Stimulated activated naive B cell treated with anti-CD40 and anti-IgM and Interleukin-4, amounts not matched to agents 10 μg/mL and 1 μg/mL and 100 μg/mL, for 72 hours (primary cell): ENCODE measurements at regions not wholly inside any gene's neighbourhood (a gene's known extent, or its start where the extent isn't known, plus 50 kb on each side); places are given as distances from the start of the nearest gene placed in this dataset.

Source experiments
- ATAC-seq, 2 donors: fragments of 150-1000 bp; cut with Tn5 transposase; replicated peaks; 2 replicates each; pipeline ENCODE4 v1.10.0; 2021; ENCODE audit warnings: moderate library complexity in 1 of 2
- DNase-seq: peaks from one replicate; pipeline ENCODE4 v3.0.0; 2021
- H3K27ac Mint-ChIP-seq: one replicate; pipeline ENCODE4 v1.8.0; 2022; ENCODE audit warnings: mild to moderate bottlenecking, mixed read lengths
- H3K27me3 Mint-ChIP-seq, 2 donors: one replicate each; pipeline ENCODE4 v1.8.0; 2022; ENCODE audit warnings: mixed read lengths in 2 of 2
- H3K36me3 Mint-ChIP-seq, 2 donors: one replicate each; pipeline ENCODE4 v1.8.0; 2022; ENCODE audit warnings: mixed read lengths in 2 of 2, mild to moderate bottlenecking in 1 of 2
- H3K4me1 Mint-ChIP-seq, 2 donors: one replicate each; pipeline ENCODE4 v1.8.0; 2022; ENCODE audit warnings: mixed read lengths in 2 of 2, mild to moderate bottlenecking in 1 of 2
- H3K4me3 Mint-ChIP-seq, 2 donors: one replicate each; pipeline ENCODE4 v1.8.0; 2022; ENCODE audit warnings: mild to moderate bottlenecking in 2 of 2, mixed read lengths in 2 of 2, moderate library complexity in 1 of 2
- H3K9me3 Mint-ChIP-seq, 2 donors: one replicate each; pipeline ENCODE4 v1.8.0; 2022; ENCODE audit warnings: mixed read lengths in 2 of 2, mild to moderate bottlenecking in 1 of 2

GRCh38 chr10:3439183-3439582 is 266.6 kb upstream of the PITRM1 start:
- no peak for ATAC-seq

GRCh38 chr10:3438606-3439005 is 266.0 kb upstream of the PITRM1 start:
- Mint-ChIP-seq H3K27ac (no peak overlapping the region), H3K36me3 (no peaks in the 10 kb centered on the region), H3K4me3 (no peak overlapping the region), H3K4me1 (peaks cover 1 to 4% of the 10 kb centered on the region in 2 donors), H3K9me3 (peaks cover 3 to 5% of the 10 kb centered on the region in 2 donors), H3K27me3 (no peaks in the 10 kb centered on the region)
- DNase-seq (no peak), ATAC-seq (no peak)

More at GRCh38 chr10:3439183-3439582, 266.6 kb upstream of the PITRM1 start:
- DNase-seq, result no peak
- Mint-ChIP-seq H3K27ac (no peak overlapping the region), H3K27me3 (no peaks in the 10 kb centered on the region), H3K9me3 (peaks cover 3 to 5% of the 10 kb centered on the region in 2 donors), H3K4me3 (no peak overlapping the region), H3K4me1 (peaks cover 1 to 4% of the 10 kb centered on the region in 2 donors), H3K36me3 (no peaks in the 10 kb centered on the region)

- H3K9me3 Mint-ChIP-seq, result peaks cover 8 to 9% of the 10 kb centered on the region in 2 donors
- no peak overlapping the region for H3K4me3 Mint-ChIP-seq
- no peaks in the 10 kb centered on the region for H3K36me3 Mint-ChIP-seq
- H3K27me3 Mint-ChIP-seq, result no peaks in the 10 kb centered on the region
- H3K4me1 Mint-ChIP-seq, result peaks cover 5 to 10% of the 10 kb centered on the region in 2 donors
- no peak overlapping the region for H3K27ac Mint-ChIP-seq
- ATAC-seq (no peak), DNase-seq (no peak)
Observed at GRCh38 chr10:3435671-3436070, 263.1 kb upstream of the PITRM1 start.

- peaks cover 8 to 13% of the 10 kb centered on the region in 2 donors for H3K9me3 Mint-ChIP-seq
- H3K27me3 Mint-ChIP-seq, result no peaks in the 10 kb centered on the region
- DNase-seq (no peak), ATAC-seq (no peak)
- H3K4me1 Mint-ChIP-seq, result peaks cover 7 to 14% of the 10 kb centered on the region in 2 donors
- H3K27ac Mint-ChIP-seq, result no peak overlapping the region
- H3K36me3 Mint-ChIP-seq, result no peaks in the 10 kb centered on the region
- H3K4me3 Mint-ChIP-seq, result no peak overlapping the region
Observed at GRCh38 chr10:3433988-3434387, 261.4 kb upstream of the PITRM1 start.

- no peak for ATAC-seq
- DNase-seq, result no peak
- Mint-ChIP-seq H3K36me3 (no peaks in the 10 kb centered on the region), H3K27me3 (no peaks in the 10 kb centered on the region), H3K4me1 (peaks cover 7 to 14% of the 10 kb centered on the region in 2 donors), H3K9me3 (peaks cover 8 to 12% of the 10 kb centered on the region in 2 donors), H3K27ac (no peak overlapping the region), H3K4me3 (no peak overlapping the region)
Observed at GRCh38 chr10:3433131-3433530, 260.5 kb upstream of the PITRM1 start.

GRCh38 chr10:3432081-3432825 is 259.7 kb upstream of the PITRM1 start:
- Mint-ChIP-seq H3K9me3 (peaks cover 8 to 12% of the 10 kb centered on the region in 2 donors), H3K27ac (no peak overlapping the region), H3K4me1 (peaks cover 7 to 14% of the 10 kb centered on the region in 2 donors), H3K27me3 (no peaks in the 10 kb centered on the region), H3K4me3 (no peak overlapping the region), H3K36me3 (no peaks in the 10 kb centered on the region)
- DNase-seq (no peak), ATAC-seq (no peak)

GRCh38 chr10:3430501-3430900 is 257.9 kb upstream of the PITRM1 start:
- no peak overlapping the region for H3K27ac Mint-ChIP-seq
- H3K27me3 Mint-ChIP-seq, result peaks cover 4 to 9% of the 10 kb centered on the region in 2 donors
- H3K4me3 Mint-ChIP-seq, result no peak overlapping the region
- peaks cover 8 to 12% of the 10 kb centered on the region in 2 donors for H3K9me3 Mint-ChIP-seq
- ATAC-seq (no peak), DNase-seq (no peak)
- H3K36me3 Mint-ChIP-seq, result no peaks in the 10 kb centered on the region
- peaks cover 6 to 20% of the 10 kb centered on the region in 2 donors for H3K4me1 Mint-ChIP-seq

GRCh38 chr10:3429676-3430075 is 257.1 kb upstream of the PITRM1 start:
- no peak overlapping the region for H3K27ac Mint-ChIP-seq
- H3K27me3 Mint-ChIP-seq, result peaks cover 7 to 14% of the 10 kb centered on the region in 2 donors
- no peak overlapping the region for H3K4me3 Mint-ChIP-seq
- H3K4me1 Mint-ChIP-seq, result peaks cover 6 to 21% of the 10 kb centered on the region in 2 donors
- ATAC-seq, result no peak
- DNase-seq, result no peak
- peaks cover 8 to 12% of the 10 kb centered on the region in 2 donors for H3K9me3 Mint-ChIP-seq
- H3K36me3 Mint-ChIP-seq, result no peaks in the 10 kb centered on the region

- no peaks in the 10 kb centered on the region for H3K36me3 Mint-ChIP-seq
- no peak overlapping the region for H3K27ac Mint-ChIP-seq
- H3K4me1 Mint-ChIP-seq, result peaks cover 11 to 30% of the 10 kb centered on the region in 2 donors
- ATAC-seq (no peak), DNase-seq (no peak)
- no peak overlapping the region for H3K4me3 Mint-ChIP-seq
- peaks cover 13 to 20% of the 10 kb centered on the region in 2 donors for H3K27me3 Mint-ChIP-seq
- H3K9me3 Mint-ChIP-seq, result peaks cover 8 to 12% of the 10 kb centered on the region in 2 donors
Observed at GRCh38 chr10:3428826-3429225, 256.2 kb upstream of the PITRM1 start.

- Mint-ChIP-seq H3K9me3 (peaks cover 8 to 12% of the 10 kb centered on the region in 2 donors), H3K4me1 (peaks cover 11 to 30% of the 10 kb centered on the region in 2 donors), H3K27me3 (peaks cover 17 to 29% of the 10 kb centered on the region in 2 donors), H3K36me3 (no peaks in the 10 kb centered on the region), H3K27ac (no peak overlapping the region), H3K4me3 (no peak overlapping the region)
- DNase-seq (no peak), ATAC-seq (no peak)
Observed at GRCh38 chr10:3427950-3428354, 255.4 kb upstream of the PITRM1 start.

- Mint-ChIP-seq H3K9me3 (peaks cover 8 to 12% of the 10 kb centered on the region in 2 donors), H3K27ac (no peak overlapping the region), H3K4me1 (peaks cover 11 to 30% of the 10 kb centered on the region in 2 donors), H3K36me3 (no peaks in the 10 kb centered on the region), H3K4me3 (no peak overlapping the region), H3K27me3 (peaks cover 18 to 29% of the 10 kb centered on the region in 2 donors)
- no peak for DNase-seq
- no peak for ATAC-seq
Observed at GRCh38 chr10:3427347-3427746, 254.8 kb upstream of the PITRM1 start.

- Mint-ChIP-seq H3K4me1 (peaks cover 11 to 30% of the 10 kb centered on the region in 2 donors), H3K4me3 (no peak overlapping the region), H3K9me3 (peaks cover 8 to 12% of the 10 kb centered on the region in 2 donors), H3K27ac (no peak overlapping the region), H3K27me3 (peaks cover 18 to 29% of the 10 kb centered on the region in 2 donors), H3K36me3 (no peaks in the 10 kb centered on the region)
- ATAC-seq (no peak), DNase-seq (no peak)
Observed at GRCh38 chr10:3426190-3426845, 253.7 kb upstream of the PITRM1 start.

GRCh38 chr10:3425716-3426115 is 253.1 kb upstream of the PITRM1 start:
- DNase-seq (no peak), ATAC-seq (no peak)
- Mint-ChIP-seq H3K27ac (no peak overlapping the region), H3K9me3 (peaks cover 3 to 7% of the 10 kb centered on the region in 2 donors), H3K27me3 (peaks cover 21 to 32% of the 10 kb centered on the region in 2 donors), H3K4me3 (no peak overlapping the region), H3K4me1 (peaks cover 9 to 25% of the 10 kb centered on the region in 2 donors), H3K36me3 (no peaks in the 10 kb centered on the region)

- H3K36me3 Mint-ChIP-seq, result no peaks in the 10 kb centered on the region
- no peak for ATAC-seq
- H3K9me3 Mint-ChIP-seq, result peaks cover 0 to 3% of the 10 kb centered on the region in 2 donors
Observed at GRCh38 chr10:3425261-3425660, 252.7 kb upstream of the PITRM1 start.

More at GRCh38 chr10:3425261-3425660, 252.7 kb upstream of the PITRM1 start:
- DNase-seq, result no peak
- H3K27me3 Mint-ChIP-seq, result peaks cover 25 to 37% of the 10 kb centered on the region in 2 donors
- peaks cover 11 to 24% of the 10 kb centered on the region in 2 donors for H3K4me1 Mint-ChIP-seq
- no peak overlapping the region for H3K4me3 Mint-ChIP-seq
- no peak overlapping the region for H3K27ac Mint-ChIP-seq
